GM18502 (cell line): ENCODE measurements at regions not wholly inside any gene's neighbourhood (a gene's known extent, or its start where the extent isn't known, plus 50 kb on each side); places are given as distances from the start of the nearest gene placed in this dataset.

Experiments
- ATAC-seq: cut with Tn5 transposase; IDR thresholded peaks from one replicate; pipeline ENCODE4 v1.9.1; 2021; ENCODE audit warnings: mild to moderate bottlenecking; ENCODE audit not compliant: unreplicated experiment, poor library complexity

DNA sequence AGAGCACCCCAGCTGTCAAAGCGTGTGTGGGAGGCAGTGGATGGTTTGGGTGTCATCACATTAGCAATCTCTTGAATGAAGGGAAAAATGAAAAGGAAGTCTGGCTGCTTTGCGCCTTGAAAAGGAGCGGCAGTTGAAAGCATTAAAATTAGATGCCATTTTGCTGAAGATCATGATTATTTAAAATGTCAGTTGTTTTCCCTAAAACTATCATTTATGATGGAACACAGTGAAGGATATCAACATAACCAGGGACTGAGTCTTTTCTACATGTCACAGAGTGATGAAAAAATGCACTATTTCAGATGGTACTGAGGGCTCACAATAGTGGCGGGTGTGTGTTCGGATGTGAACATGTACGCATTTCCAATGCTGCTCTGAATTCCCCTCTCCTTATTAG is 450.2 kb upstream of the CPEB2 start:
- no peak for ATAC-seq

DNA sequence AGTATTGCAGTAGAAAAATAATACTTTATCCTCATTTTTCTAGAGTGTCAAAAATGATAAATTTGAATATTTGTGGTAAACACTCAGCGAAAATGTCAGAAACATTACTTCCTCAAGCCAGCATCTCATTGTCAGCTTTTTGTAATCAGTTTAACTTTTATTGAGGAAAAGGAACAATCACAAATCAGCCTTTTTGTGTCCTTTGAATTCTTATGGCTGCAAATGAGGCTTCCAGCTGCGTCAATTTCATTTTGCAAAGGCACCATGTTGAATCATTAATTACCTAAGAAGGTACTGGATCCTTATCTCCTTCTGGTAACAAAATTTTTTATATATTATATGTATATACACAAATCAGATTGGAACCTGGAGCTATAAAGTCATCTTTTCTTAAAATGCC is 442.6 kb upstream of the CPEB2 start:
- ATAC-seq, result no peak

DNA sequence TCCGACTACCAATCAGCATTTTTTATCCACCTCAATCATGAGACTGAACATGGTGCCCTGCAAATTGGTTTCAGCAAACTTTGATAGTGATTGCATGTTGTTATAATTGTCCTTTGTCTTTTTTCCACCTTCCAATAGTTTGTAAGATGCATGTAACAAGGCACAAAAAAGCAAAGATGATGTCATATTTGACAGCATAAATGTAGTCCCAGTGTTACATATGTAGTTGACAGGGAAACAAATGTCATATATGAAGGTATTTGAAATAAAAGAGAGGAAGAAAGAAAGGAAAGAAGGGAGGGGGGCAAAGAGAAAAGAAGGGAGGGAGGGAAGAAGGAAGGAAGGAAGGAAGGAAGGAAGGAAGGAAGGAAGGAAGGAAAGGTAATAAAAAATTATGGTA is 441.7 kb upstream of the CPEB2 start:
- no peak for ATAC-seq

DNA sequence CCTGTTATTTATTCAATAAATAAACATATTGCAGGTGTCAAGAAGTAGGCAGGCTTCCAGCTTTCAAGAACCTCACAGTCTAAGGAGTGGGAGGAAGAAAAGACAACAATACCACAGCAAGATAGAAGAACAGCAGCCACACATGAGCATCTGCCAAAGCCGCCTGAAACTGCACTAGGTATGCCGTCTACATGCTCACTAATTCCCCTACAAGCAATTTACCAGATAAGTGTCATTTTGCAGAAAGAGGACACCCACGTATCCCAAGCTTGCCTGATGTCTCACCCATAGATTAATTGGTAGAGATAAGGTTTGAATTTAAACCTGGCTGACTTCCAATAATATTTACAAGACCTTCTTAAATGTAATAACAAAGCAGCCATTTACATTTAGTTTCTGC is 439.4 kb upstream of the CPEB2 start:
- no peak for ATAC-seq

DNA sequence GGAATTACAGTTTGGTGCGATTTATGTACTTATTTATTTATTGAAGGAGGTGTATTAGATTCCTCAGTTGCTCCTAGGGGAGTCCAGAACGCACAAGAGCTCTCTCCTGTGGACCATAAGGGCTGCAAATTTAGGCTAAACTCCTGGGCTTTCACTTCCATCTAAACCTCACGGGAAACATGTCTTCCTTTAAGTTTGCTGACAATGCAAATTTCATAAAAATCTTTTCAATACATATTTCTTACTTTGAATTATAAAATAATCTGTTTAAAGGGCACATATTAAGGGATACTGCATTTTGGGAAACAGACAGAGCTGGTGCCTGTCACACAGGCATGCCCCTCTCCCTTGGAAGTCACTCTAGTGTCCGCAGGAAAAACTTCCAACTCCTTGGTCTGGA is 438.0 kb upstream of the CPEB2 start:
- ATAC-seq, result no peak

DNA sequence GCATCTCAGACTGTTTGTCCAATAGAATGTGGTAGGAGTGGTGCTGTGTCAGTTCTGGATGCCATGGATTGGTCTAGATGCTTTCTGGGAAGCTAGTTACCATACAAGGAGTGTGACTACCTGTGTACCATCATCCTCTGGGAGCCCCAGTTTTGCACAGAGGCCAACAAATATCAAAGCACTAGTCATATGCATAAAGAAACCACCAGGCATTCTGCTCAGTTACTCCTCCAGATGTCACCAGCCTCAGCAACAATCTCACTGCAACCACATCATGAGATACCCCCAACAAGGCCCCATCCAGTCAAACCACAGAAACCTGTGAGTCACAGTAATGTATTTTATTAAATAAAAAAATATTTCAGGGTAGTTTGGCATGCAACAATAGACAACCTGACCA is 435.8 kb upstream of the CPEB2 start:
- ATAC-seq, result no peak

DNA sequence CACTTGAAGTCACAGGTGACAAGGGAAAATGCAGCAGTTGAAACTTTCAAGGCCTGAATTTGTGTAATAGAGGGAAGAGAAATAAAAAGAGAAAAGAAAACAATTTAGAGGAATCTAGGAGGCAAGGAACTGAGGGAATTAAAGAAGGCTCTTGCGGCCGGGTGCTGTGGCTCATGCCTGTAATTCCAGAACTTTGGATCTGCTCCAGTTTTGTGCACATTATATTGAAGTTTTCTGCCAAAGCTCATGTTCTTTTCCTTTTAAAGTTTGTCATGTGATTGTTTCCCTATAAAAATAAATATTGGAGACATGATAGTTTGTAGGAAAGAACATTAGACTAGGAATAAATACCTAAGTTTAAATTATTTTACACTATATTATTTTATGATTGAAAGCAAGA is 433.9 kb upstream of the CPEB2 start:
- no peak for ATAC-seq

DNA sequence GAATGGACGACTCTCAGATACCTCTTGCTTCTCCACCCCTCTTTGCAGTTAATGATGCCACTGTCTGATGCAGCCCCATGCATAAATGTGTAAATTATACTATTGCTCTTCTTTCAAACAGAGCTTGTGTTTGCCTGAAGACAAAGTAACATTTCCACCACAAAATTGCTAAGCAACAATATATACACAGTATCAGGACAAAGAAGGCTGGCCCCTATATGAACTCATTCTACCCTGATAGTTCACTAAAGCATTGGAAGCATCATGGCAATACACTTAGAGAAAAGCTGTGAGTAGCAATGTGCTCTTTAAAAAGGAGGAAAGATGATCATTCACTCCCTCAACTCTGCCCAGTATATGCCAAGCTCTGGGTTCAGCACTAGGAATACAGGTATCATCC is 427.0 kb upstream of the CPEB2 start:
- ATAC-seq, result no peak

DNA sequence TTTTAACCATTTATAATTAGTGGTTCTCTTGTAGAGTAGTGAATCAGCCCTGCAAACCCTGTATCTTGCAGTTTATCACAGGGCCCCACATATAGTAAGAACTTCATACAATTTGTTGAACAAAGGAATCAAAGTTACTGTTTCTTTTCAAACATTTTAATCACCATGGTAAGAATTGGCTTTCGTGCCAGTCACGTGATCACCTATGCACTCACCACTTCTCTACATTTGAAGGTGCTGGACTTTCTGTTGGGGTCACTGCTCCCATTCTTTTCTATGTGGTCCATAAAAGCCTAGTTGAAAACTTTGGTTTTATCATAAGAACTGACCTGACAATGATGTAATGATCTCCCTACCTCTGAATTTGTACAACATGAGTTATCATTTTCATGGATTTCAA is 426.4 kb upstream of the CPEB2 start:
- no peak for ATAC-seq

DNA sequence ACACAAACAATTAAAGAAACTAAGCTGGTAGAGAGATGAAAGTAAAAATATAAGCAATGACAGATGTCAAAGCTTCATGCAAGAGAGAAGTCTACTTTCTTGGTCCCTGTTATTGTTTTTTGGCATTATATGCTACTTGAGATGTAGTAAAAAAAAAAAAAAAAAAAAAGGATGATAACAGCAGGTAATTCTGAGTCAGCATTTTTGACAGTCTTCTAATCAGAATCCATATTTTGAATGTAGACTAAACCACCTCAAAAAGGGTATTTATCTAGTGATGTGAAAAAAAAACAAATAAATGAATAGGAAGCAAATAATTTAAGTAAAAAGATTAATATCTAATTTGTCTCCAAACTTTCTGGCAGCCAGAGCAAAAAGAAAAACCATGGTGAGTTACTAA is 422.2 kb upstream of the CPEB2 start:
- no peak for ATAC-seq

DNA sequence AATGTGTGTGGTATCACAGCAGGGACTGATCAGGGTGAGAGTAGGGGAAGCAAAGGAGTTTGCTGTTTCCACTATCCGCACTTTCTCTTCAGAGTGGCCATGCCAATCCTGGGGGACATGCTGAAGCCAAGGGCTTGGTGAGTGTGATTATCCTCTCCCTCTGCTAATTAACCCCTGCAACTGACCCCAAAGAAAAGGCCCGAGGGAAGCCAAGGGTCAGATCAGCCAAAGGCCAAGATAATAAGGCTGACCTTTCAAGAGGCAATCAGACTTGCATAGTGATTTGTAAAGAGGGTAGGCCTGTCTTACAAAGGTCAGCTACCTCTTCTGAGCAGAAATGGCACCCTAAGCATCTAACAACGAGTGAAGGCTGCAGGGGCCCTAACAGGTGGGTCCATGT is 420.5 kb upstream of the CPEB2 start:
- ATAC-seq, result no peak

DNA sequence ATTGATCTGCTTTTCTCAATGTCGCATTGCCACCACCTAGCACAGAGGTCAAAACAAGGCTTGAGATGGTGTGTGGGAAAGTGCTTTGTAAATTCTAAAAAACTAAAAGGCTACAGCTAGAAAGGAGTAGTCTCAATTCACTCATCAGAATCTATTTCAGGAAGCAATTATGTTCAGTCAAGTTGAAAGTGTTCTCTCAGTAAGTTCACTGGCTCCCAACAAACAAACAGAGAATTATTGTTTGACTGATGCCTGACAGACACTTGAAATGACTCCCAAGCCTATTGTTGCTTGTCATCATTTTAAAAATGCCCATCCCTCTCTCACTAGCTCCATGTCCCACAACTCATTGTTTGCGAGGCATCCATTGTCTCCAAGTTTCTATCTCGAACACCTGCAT is 419.6 kb upstream of the CPEB2 start:
- ATAC-seq, result no peak

DNA sequence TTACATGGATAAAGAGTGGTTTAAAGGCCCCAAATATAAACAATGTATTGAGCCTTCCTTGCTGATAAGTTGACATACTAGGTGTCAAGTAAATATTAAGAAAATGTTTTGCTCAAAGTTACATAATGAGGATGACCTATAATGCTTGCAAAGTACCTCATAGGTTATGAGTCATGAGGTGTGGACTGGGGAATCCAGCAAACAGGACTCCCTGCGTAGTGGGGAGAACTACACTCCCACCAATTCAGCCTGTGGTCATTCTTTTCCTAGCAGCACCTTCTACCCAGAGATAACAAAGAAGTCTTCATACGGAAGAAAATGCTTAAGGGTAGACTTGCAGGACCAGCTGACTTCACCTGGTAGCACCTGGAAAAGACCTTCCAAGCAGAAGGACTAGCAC is 418.9 kb upstream of the CPEB2 start:
- no peak for ATAC-seq

DNA sequence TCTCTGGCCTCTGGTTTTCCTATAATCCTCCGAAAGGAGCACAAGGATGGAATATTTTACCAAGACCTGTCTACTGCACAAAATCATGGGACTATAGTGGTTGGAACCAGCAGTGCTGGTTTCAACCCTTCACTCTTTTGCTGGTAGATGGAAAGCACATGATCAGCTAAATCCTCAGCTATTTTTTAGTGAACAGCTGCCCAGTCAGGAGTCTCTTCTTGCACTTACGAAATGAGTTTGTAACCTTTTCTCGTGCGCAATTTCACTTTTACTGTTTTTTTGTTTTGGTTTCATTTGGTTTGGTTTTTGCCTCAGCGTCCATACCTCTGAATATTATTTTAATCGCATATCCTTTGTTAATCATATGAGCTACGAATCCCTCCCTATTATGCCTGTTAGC is 418.5 kb upstream of the CPEB2 start:
- ATAC-seq, result no peak

DNA sequence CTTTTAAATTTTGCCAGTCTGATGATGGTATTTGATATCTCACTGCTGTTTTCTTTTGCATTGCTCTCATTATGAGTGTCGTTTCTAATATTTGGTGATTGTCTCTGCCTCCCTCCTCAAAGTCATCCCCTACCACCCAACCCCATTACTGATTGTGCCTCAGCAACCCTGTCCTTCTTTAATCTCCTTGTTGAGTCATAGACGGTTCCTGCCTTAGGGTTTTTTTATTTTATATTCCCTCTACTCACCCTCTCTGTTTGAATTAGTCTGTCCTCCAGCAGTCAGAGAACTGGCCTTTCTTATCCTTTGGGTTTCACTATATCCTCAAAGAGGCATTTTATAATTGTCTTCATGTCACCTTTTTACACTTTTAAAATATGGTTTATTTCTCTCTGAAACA is 409.3 kb upstream of the CPEB2 start:
- no peak for ATAC-seq

DNA sequence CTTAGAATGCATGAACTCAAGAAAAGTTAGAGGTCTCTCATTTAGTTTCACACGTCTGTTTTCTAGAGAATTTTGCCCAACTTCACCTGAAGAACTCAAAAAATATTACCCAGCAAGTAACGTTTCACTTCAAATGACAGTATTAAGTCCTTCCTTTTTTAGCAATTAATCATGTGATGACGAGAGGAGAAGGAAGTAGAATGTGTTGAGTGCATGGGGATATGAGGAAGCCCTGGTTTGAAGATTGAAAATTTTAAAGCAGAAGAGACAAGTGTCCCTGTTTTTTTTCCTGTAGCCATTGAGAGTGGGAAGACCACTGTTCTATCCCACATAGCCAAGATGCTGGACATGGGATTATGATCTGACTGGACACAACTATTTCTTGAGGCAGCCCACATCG is 406.3 kb upstream of the CPEB2 start:
- no peak for ATAC-seq

DNA sequence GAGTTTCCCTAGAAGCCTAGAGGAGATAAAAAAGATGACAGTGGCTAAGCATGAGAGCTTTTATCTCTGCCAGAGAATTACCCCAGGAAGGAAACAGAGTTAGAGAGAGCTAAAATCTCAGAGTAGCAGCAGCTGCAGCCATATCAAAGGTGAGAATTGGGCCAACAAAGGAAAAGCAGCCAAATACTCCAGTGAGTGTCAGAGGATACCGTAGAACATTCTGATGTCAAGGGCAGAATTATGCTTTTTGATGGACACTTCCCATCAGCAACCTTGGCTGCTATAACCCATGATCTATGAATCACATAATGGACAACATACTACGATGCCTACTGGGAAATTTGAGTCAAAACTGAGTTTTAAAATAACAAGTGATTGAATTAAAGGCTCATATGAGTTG is 405.8 kb upstream of the CPEB2 start:
- no peak for ATAC-seq

DNA sequence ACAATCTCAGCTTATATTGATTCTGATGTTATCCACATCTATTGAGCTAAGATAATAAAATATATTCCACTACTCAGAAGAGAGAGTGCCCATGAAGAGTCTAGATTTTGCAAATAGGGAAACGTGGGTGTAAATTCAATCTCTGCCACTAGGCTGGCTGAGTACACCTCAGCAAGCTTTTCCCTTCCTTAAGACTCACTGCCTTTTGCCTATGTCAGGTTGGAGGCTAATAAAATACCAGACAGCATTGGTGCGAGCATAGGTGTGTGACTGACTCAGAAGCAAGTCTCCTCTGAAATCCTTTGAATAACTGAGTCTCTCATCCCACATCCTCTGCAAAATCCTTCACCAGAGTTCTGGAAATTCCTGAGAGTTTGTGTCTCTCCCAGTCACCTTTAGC is 405.4 kb upstream of the CPEB2 start:
- ATAC-seq, result no peak

DNA sequence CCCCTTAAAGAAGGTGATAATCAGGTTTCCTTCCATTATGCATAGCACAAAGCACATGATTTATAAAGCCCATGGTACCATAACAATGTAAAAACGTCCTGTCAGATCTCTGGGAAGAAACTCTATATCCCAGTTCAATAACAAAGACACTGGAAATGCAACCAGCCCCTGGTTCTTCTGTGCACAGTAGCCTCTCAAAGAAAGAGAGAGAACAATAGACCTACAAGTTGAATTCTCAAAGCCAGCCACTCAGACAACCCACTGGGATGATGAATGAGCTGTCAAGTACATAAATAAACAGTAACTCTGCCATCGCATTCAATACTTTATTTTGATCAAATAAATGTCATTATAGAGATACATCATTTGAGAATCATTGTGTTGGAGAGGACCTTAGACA is 400.1 kb upstream of the CPEB2 start:
- no peak for ATAC-seq

DNA sequence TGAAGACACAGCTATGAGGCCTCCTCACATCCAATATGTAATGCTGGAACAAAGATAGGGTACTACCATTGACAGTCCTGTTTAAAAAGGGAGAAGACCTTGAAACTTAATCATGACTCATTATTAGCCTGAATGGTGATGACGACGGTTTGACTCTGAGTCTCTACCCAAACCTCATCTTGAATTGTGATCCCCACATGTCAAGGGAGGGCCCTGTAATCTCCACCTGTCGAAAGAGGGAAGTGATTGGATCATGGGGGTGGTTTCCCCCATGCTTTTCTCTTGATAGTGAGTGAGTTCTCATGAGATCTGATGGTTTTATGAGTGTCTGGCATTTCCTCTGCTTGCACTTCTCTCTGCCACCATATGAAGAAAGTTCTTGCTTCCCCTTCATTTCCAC is 395.3 kb upstream of the CPEB2 start:
- ATAC-seq, result no peak

DNA sequence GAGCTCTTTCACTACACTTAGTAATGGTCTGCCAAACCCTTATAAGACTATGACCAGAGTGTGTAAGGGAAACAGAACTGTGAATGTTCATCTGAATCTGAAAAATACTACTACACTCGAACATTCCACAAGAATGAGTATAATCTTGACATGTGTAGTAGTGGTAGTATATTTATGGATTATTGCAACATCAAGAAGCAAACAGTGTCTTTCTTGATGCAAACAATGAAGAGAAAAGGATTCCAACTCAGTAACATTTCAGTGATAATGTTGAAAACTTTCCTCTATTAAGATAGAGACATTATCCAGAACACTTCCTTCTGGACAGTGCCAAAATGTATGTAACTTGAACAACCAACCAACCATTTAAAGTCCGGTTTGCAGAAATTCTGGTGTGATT is 394.7 kb upstream of the CPEB2 start:
- no peak for ATAC-seq

DNA sequence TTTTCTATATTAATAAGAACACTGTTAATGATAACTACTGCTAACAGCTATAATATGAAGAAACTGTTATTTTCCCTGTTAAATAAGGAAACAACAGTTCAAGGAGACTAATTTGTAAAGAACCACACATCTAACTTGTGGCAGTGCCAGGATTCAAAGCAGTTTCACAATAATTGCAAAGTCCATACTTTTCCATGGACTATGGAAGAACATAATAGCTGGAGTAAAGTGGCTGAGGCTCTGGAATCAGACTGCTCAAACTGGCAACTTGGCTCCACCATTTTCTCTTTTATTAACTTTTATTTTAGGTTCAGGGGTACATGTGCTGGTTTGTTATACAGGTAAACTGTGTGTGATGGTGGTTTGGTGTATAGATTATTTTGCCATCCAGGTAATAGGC is 393.7 kb upstream of the CPEB2 start:
- no peak for ATAC-seq

DNA sequence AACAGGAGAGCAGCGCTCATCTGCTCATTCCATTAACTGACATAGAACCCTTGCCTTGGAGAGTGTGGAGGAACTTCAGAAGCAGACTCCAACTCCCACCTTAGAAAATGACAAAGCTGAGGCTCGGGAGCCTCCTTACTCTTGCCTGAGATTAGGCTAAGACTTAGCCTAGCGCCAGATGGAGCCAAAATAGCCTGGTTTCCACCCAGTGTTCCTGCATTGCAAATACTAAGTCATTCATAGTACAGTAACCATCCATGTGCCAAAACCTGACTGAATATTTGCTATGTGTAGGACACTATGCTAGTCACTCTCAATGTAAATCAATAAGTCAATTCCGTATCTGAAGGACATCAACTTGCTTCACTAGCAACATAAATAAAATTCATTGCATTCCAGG is 387.4 kb upstream of the CPEB2 start:
- no peak for ATAC-seq

DNA sequence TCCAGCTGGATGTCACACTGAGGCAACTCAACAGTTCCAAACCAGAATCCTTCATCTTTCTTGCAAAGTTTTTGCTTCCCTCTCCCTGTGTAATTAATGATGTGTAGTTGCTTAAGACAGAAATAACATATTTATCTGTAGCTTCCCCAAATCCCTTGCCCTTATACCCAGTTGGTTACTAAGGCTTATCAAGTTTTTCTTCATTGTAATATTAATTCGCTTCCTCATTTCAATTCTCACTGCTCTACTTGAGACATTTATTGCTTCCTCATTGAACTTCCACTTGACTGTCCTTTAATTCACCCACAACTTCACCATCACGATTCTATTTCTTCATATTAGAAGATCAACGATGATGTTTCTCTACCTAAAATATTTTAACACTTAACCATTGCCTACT is 386.6 kb upstream of the CPEB2 start:
- ATAC-seq, result no peak
